H1 (cell line): ENCODE measurements at regions not wholly inside any gene's neighbourhood (a gene's known extent, or its start where the extent isn't known, plus 50 kb on each side); places are given as distances from the start of the nearest gene placed in this dataset.

Source experiments
- CTCF ChIA-PET: fragments of 300-600 bp; sonication (Branson Sonifier 250); formaldehyde crosslinking; loops from one replicate; lab custom pipeline; 2021; ENCODE audit not compliant: partially characterized antibody; lab: Charles Lee
- POLR2A ChIA-PET: fragments of 300-600 bp; sonication (Branson Sonifier 250); formaldehyde crosslinking; loops from one replicate; lab custom pipeline; 2021; ENCODE audit warnings: inconsistent platforms; ENCODE audit not compliant: partially characterized antibody; lab: Charles Lee
- DNase-seq, 2 experiments: peaks; one replicate each; pipeline versions ENCODE4 v3.0.0 to v3.0.0-alpha.2; 2010 to 2022; ENCODE audit warnings: low spot score in 2 of 2, low read depth in 1 of 2, mixed read lengths in 1 of 2
- FAIRE-seq: peaks from 2 replicates; lab custom pipeline; 2011; peaks lifted over from hg19 to GRCh38; lab: Jason Lieb, UNC
- H2AFZ ChIP-seq: 2 replicates; pipeline ENCODE4 v1.8.1; 2012; ENCODE audit warnings: low read length, inconsistent platforms
- H2AK5ac ChIP-seq: 2 replicates; pipeline ENCODE4 v1.6.1; 2013; ENCODE audit warnings: low read depth, low read length
- H2BK120ac ChIP-seq: replicated peaks from 2 replicates; pipeline ENCODE3; 2013; ENCODE audit warnings: low read depth, low read length, inconsistent platforms
- H2BK12ac ChIP-seq: 2 replicates; pipeline ENCODE4 v1.6.1; 2013; ENCODE audit warnings: low read depth, low read length
- H2BK15ac ChIP-seq: 2 replicates; pipeline ENCODE4 v1.6.1; 2013; ENCODE audit warnings: low read length
- H2BK20ac ChIP-seq: 2 replicates; pipeline ENCODE4 v1.6.1; 2013; ENCODE audit warnings: low read length
- H2BK5ac ChIP-seq: 2 replicates; pipeline ENCODE4 v1.6.1; 2013; ENCODE audit warnings: low read depth, low read length
- H3K14ac ChIP-seq: 2 replicates; pipeline ENCODE4 v1.6.1; 2013; ENCODE audit warnings: inconsistent platforms; ENCODE audit not compliant: insufficient read length
- H3K18ac ChIP-seq: 2 replicates; pipeline ENCODE4 v1.6.1; 2013; ENCODE audit warnings: low read length; ENCODE audit errors: extremely low read depth
- H3K23ac ChIP-seq: 2 replicates; pipeline ENCODE4 v1.6.1; 2013; ENCODE audit warnings: inconsistent platforms; ENCODE audit not compliant: insufficient read length
- H3K23me2 ChIP-seq: 2 replicates; pipeline ENCODE4 v1.6.1; 2013; ENCODE audit warnings: low read depth, low read length
- H3K27ac ChIP-seq: 2 replicates; pipeline ENCODE4 v1.6.1; 2011; ENCODE audit warnings: low read depth, low read length, inconsistent platforms
- H3K27me3 ChIP-seq, 4 experiments: replicated peaks in 1 of 4; 1 replicate in 1 of 4; 2 replicates in 3 of 4; pipeline versions ENCODE4 v1.6.1 to v1.8.1; 2011 to 2013; ENCODE audit warnings: low read length in 3 of 4, mild to moderate bottlenecking in 3 of 4, inconsistent platforms in 2 of 4, mixed read lengths in 2 of 4, moderate library complexity in 1 of 4; ENCODE audit not compliant: control insufficient read depth in 3 of 4, insufficient read depth in 3 of 4; ENCODE audit errors: extremely low read depth in 1 of 4
- H3K36me3 ChIP-seq, 4 experiments: 2 replicates each; pipeline versions ENCODE4 v1.6.1 to v1.8.1; 2011 to 2013; ENCODE audit warnings: mild to moderate bottlenecking in 4 of 4, low read length in 3 of 4, moderate library complexity in 2 of 4, control low read depth in 1 of 4, inconsistent platforms in 1 of 4; ENCODE audit not compliant: insufficient read depth in 4 of 4, control insufficient read depth in 2 of 4
- H3K4ac ChIP-seq: replicated peaks from 2 replicates; pipeline ENCODE3; 2013; ENCODE audit warnings: low read length, low read depth, mixed read lengths, inconsistent platforms; ENCODE audit not compliant: insufficient read length
- H3K4me1 ChIP-seq, 4 experiments: replicated peaks in 1 of 4; 1 replicate in 1 of 4; 2 replicates in 3 of 4; pipeline versions ENCODE4 v1.6.1 to v1.8.1; 2011 to 2013; ENCODE audit warnings: low read length in 3 of 4, inconsistent platforms in 2 of 4, mixed read lengths in 1 of 4; ENCODE audit not compliant: insufficient read depth in 4 of 4, control insufficient read depth in 3 of 4
- H3K4me2 ChIP-seq, 2 experiments: 2 replicates each; pipeline versions ENCODE4 v1.6.1 to v1.8.1; 2011 to 2013; ENCODE audit warnings: low read depth in 2 of 2, low read length in 2 of 2, control low read depth in 1 of 2, inconsistent platforms in 1 of 2, mild to moderate bottlenecking in 1 of 2; ENCODE audit not compliant: insufficient read depth in 1 of 2
- H3K4me3 ChIP-seq, 4 experiments: fragments of 200-600, 300-600 bp in 1 of 4; sonication (generic), shearing (Covaris generic), sonication (Bioruptor Twin) in 1 of 4; 2 replicates each; pipeline versions ENCODE4 v1.5.1 to v1.8.1; 2011 to 2016; ENCODE audit warnings: low read length in 4 of 4, low read depth in 3 of 4, control low read depth in 2 of 4, inconsistent platforms in 2 of 4, mild to moderate bottlenecking in 2 of 4, mixed read lengths in 1 of 4, moderate library complexity in 1 of 4; ENCODE audit not compliant: insufficient read depth in 2 of 4; ENCODE audit errors: extremely low read depth in 1 of 4
- H3K56ac ChIP-seq: replicated peaks from 2 replicates; pipeline ENCODE3; 2013; ENCODE audit warnings: low read depth, mild to moderate bottlenecking, mixed read lengths, low read length, inconsistent platforms; ENCODE audit not compliant: insufficient read length
- H3K79me1 ChIP-seq: 2 replicates; pipeline ENCODE4 v1.6.1; 2013; ENCODE audit warnings: low read depth, low read length, control low read depth
- H3K79me2 ChIP-seq, 2 experiments: 2 replicates each; pipeline versions ENCODE4 v1.6.1 to v1.8.1; 2012 to 2013; ENCODE audit warnings: low read length in 2 of 2, mild to moderate bottlenecking in 2 of 2, inconsistent platforms in 1 of 2; ENCODE audit not compliant: insufficient read depth in 2 of 2, control insufficient read depth in 1 of 2
- H3K9ac ChIP-seq, 4 experiments: replicated peaks in 1 of 4; 1 replicate in 1 of 4; 2 replicates in 3 of 4; pipeline versions ENCODE4 v1.6.1 to v1.8.1; 2011 to 2013; ENCODE audit warnings: low read depth in 3 of 4, low read length in 3 of 4, control low read depth in 2 of 4, mild to moderate bottlenecking in 2 of 4, moderate library complexity in 2 of 4, inconsistent platforms in 1 of 4; ENCODE audit errors: extremely low read depth in 1 of 4
- H3K9me3 ChIP-seq, 2 experiments: 2 replicates each; pipeline versions ENCODE4 v1.6.1 to v1.8.1; 2012 to 2013; ENCODE audit warnings: mild to moderate bottlenecking in 2 of 2, moderate library complexity in 2 of 2, control low read depth in 1 of 2, inconsistent platforms in 1 of 2, low read depth in 1 of 2, low read length in 1 of 2, mixed read lengths in 1 of 2; ENCODE audit not compliant: insufficient read depth in 2 of 2
- H4K20me1 ChIP-seq, 2 experiments: replicated peaks in 1 of 2; 2 replicates each; pipeline versions ENCODE3 to v1.8.1; 2011 to 2013; ENCODE audit warnings: inconsistent platforms in 2 of 2, low read length in 2 of 2, mild to moderate bottlenecking in 1 of 2; ENCODE audit not compliant: insufficient read depth in 2 of 2, control insufficient read depth in 1 of 2
- H4K5ac ChIP-seq: 2 replicates; pipeline ENCODE4 v1.6.1; 2013; ENCODE audit warnings: low read length, low read depth, mixed read lengths, inconsistent platforms; ENCODE audit not compliant: insufficient read length
- H4K8ac ChIP-seq: 2 replicates; pipeline ENCODE4 v1.8.0; 2013; ENCODE audit warnings: mild to moderate bottlenecking, moderate library complexity, low read length, inconsistent platforms; ENCODE audit not compliant: insufficient read depth; ENCODE audit errors: extremely low read depth
- H4K91ac ChIP-seq: replicated peaks from 2 replicates; pipeline ENCODE3; 2013; ENCODE audit warnings: low read length, mixed read lengths, inconsistent platforms; ENCODE audit not compliant: insufficient read length
- BACH1 ChIP-seq: IDR thresholded peaks from 2 replicates; pipeline ENCODE4 v1.6.1; 2012; ENCODE audit warnings: low read length, improper control_type of control experiment
- CBX5 ChIP-seq: fragments of 300-800, 300-1000 bp; sonication (generic); IDR thresholded peaks from 2 replicates; pipeline ENCODE4 v1.7.1; 2016; ENCODE audit warnings: antibody characterized with exemption, low read length, low read depth
- E2F6 ChIP-seq: IDR thresholded peaks from 2 replicates; pipeline ENCODE4 v1.6.1; 2012; ENCODE audit warnings: inconsistent platforms
- EZH2 ChIP-seq: fragments of 200-600 bp; sonication (generic); IDR thresholded peaks from 2 replicates; pipeline ENCODE4 v1.7.1; 2012; ENCODE audit warnings: low read depth, mild to moderate bottlenecking, moderate library complexity, low read length, inconsistent platforms; ENCODE audit not compliant: severe bottlenecking
- GTF2F1 ChIP-seq: IDR thresholded peaks from 2 replicates; pipeline ENCODE4 v1.6.1; 2012; ENCODE audit warnings: low read depth, low read length, improper control_type of control experiment, borderline replicate concordance
- HDAC6 ChIP-seq: IDR thresholded peaks from one replicate; pipeline ENCODE4 v1.7.1; 2012; ENCODE audit warnings: low read depth, mild to moderate bottlenecking, inconsistent platforms, low read length, moderate library complexity
- JUN ChIP-seq: IDR thresholded peaks from 2 replicates; pipeline ENCODE4 v1.6.1; 2011; ENCODE audit warnings: low read depth, mild to moderate bottlenecking, improper control_type of control experiment, low read length
- NRF1 ChIP-seq: IDR thresholded peaks from 2 replicates; pipeline ENCODE4 v1.6.1; 2011; ENCODE audit warnings: mild to moderate bottlenecking, low read depth, low read length, improper control_type of control experiment
- RXRA ChIP-seq: IDR thresholded peaks from 2 replicates; pipeline ENCODE4 v1.6.1; 2011; ENCODE audit warnings: low read depth, mild to moderate bottlenecking, low read length, moderate library complexity; ENCODE audit not compliant: insufficient read depth
- SRF ChIP-seq: IDR thresholded peaks from 2 replicates; pipeline ENCODE4 v1.6.1; 2011; ENCODE audit warnings: mild to moderate bottlenecking, low read depth, low read length, moderate library complexity
- TAF1 ChIP-seq: IDR thresholded peaks from 2 replicates; pipeline ENCODE4 v1.6.1; 2011; ENCODE audit warnings: mild to moderate bottlenecking, low read depth, low read length
- TBP ChIP-seq: IDR thresholded peaks from 2 replicates; pipeline ENCODE4 v1.6.1; 2011; ENCODE audit warnings: low read depth, low read length, improper control_type of control experiment
- WGBS, 2 experiments: shearing (Covaris generic) in 1 of 2; methylation state at CpG; one replicate each; pipeline versions ENCODE4 v1.1.6 to v1.1.7; 2013 to 2015; ENCODE audit warnings: low lambda C conversion rate in 2 of 2, mixed read lengths in 2 of 2, inconsistent platforms in 1 of 2, low coverage in 1 of 2, missing lambda C conversion rate in 1 of 2; ENCODE audit not compliant: insufficient replicate concordance in 2 of 2, insufficient coverage in 1 of 2, insufficient read length in 1 of 2; ENCODE audit errors: extremely low coverage in 1 of 2, missing lambda C conversion rate in 1 of 2; 5-methylcytosine and 5-hydroxymethylcytosine counted together

GRCh38 chr2:216956820-216957493 lies 97.1 kb upstream of the TNP1 start:
- Histone ChIP-seq H4K20me1 (no peaks in the 10 kb centered on the region), H3K9ac (no peak overlapping the region), H3K4ac (no peak overlapping the region), H2BK20ac (no peak overlapping the region), H3K27me3 (no peaks in the 10 kb centered on the region), H4K91ac (no peak overlapping the region), H3K9me3 (no peaks in the 10 kb centered on the region), H3K36me3 (no peaks in the 10 kb centered on the region), H3K4me2 (no peak overlapping the region), H2BK120ac (no peak overlapping the region), H4K5ac (no peak overlapping the region), H4K8ac (no peak overlapping the region), H3K23me2 (no peaks in the 10 kb centered on the region), H2BK15ac (no peak overlapping the region), H3K4me1 (no peaks in the 10 kb centered on the region), H3K14ac (no peak overlapping the region), H3K4me3 (no peak overlapping the region), H2AK5ac (no peak overlapping the region), H3K27ac (no peak overlapping the region), H3K79me2 (no peaks in the 10 kb centered on the region), H2AFZ (no peak overlapping the region), H3K23ac (no peak overlapping the region), H3K56ac (no peak overlapping the region), H3K18ac (no peak overlapping the region), H2BK12ac (no peak overlapping the region), H3K79me1 (no peaks in the 10 kb centered on the region), H2BK5ac (no peak overlapping the region)
- DNase-seq (no peak), FAIRE-seq (no peak)
- ChIA-PET CTCF (no interaction called here), POLR2A (no interaction called here)
- TF ChIP-seq RXRA = no peak
- TF ChIP-seq HDAC6 = no peak
- no peak for TF ChIP-seq NRF1
- no peak for TF ChIP-seq GTF2F1
- no peak for TF ChIP-seq E2F6
- TF ChIP-seq SRF = no peak
- TF ChIP-seq TAF1 = no peak
- no peak for TF ChIP-seq EZH2
- TF ChIP-seq JUN = no peak
- no peak for TF ChIP-seq TBP
- no peak for TF ChIP-seq CBX5
- TF ChIP-seq BACH1 = no peak
- 100% methylated on average over 5 of the region's 5 CpGs; no CpG with 5 or more reads in 1 of the 2 experiments for WGBS, 2 experiments
